Cardiac fibroblast (primary cell): ENCODE measurements at regions not wholly inside any gene's neighbourhood (a gene's known extent, or its start where the extent isn't known, plus 50 kb on each side); places are given as distances from the start of the nearest gene placed in this dataset.

Source experiments
- DNase-seq, 2 donors: peaks; one replicate each; pipeline versions ENCODE4 v3.0.0 to v3.0.0-alpha.2; 2010; ENCODE audit warnings: low read depth in 2 of 2
- H3K4me3 ChIP-seq, 2 donors: replicated peaks in 1 of 2; 1 replicate in 1 of 2; 2 replicates in 1 of 2; pipeline ENCODE4 v1.5.1; 2011; ENCODE audit warnings: low read depth in 2 of 2, low read length in 2 of 2, mild to moderate bottlenecking in 2 of 2, moderate library complexity in 1 of 2
- TF ChIP-seq, protein P1 (sequence below): IDR thresholded peaks from one replicate; pipeline ENCODE4 v1.5.1; 2011; ENCODE audit warnings: low read depth, mild to moderate bottlenecking, low read length, inconsistent platforms

DNA sequence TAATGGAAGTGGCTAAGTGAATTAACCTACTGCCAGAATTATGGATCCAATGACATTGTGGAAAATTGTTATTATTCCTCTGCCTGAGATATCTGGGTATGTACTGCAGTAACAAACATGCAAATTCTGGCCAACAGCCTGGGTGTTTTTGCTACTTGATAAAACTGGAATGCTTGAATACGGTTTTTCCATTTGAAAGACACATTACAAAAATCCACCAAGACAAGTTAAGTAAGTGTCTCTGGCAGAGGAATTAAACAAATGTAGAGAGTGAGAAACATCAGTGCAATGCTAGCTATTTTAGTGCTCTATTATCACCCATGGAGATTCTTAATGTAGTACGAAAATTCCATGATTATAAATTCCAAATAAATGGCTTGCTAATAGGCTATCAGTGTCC, 312.4 kb upstream of the MEIS1 start:
- DNase-seq: no peak
- no peak overlapping the region for H3K4me3 ChIP-seq

DNA sequence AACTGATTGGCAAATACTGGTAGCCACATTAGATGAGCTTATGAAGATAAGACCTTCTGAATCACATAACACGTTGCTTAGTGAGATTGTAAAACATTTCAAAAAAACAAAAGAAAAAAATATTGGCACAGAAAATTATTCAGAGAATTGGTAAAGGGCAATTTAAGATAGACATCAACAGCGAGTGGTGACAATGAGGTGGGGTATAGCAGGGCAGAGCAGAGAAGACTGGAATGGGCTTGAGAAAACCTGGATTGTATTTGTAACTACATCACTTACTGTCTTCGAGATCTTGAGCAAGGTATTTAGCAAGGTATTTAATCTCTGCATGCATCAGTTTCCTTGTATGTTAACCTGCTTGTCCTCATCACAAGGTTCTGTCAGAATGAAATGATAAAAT, 313.0 kb upstream of the MEIS1 start:
- H3K4me3 ChIP-seq: no peak overlapping the region
- no peak for DNase-seq
- TF ChIP-seq, protein P1, sequence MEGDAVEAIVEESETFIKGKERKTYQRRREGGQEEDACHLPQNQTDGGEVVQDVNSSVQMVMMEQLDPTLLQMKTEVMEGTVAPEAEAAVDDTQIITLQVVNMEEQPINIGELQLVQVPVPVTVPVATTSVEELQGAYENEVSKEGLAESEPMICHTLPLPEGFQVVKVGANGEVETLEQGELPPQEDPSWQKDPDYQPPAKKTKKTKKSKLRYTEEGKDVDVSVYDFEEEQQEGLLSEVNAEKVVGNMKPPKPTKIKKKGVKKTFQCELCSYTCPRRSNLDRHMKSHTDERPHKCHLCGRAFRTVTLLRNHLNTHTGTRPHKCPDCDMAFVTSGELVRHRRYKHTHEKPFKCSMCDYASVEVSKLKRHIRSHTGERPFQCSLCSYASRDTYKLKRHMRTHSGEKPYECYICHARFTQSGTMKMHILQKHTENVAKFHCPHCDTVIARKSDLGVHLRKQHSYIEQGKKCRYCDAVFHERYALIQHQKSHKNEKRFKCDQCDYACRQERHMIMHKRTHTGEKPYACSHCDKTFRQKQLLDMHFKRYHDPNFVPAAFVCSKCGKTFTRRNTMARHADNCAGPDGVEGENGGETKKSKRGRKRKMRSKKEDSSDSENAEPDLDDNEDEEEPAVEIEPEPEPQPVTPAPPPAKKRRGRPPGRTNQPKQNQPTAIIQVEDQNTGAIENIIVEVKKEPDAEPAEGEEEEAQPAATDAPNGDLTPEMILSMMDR: no peak

More for the DNA sequence above, 312.4 kb upstream of the MEIS1 start:
- TF ChIP-seq, protein P1: no peak

DNA sequence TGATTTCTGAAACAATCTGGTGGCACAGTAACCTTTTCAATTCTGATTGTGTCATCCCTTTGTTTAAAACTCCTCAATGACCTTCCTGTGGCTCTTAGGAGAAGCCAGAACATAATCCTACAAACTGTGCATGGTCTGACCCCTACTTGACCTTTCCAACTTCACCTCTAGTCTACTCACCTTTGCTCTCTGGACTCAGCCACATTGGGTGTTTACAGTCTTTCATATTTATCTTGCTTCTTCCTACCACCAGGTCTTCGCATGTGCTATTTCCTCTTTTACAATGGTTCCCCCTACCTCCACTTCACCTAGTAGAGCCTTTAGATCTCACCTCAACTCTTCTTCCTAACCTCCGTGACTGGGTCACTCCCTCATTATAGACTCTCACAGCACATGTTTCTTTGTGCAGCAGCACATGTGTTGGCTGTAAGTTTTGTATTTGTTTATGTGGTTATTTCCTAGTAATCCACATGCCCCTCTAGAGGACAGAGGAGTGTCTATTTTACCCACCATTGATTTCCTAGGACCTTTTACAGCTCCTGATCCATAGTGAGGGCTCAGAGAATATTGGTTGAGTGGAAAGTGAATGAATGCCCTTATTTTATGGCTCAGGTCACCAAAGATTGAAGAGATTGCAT, 320.8 kb upstream of the MEIS1 start:
- no peak overlapping the region for H3K4me3 ChIP-seq
- no peak for DNase-seq
- TF ChIP-seq, protein P1: no peak

DNA sequence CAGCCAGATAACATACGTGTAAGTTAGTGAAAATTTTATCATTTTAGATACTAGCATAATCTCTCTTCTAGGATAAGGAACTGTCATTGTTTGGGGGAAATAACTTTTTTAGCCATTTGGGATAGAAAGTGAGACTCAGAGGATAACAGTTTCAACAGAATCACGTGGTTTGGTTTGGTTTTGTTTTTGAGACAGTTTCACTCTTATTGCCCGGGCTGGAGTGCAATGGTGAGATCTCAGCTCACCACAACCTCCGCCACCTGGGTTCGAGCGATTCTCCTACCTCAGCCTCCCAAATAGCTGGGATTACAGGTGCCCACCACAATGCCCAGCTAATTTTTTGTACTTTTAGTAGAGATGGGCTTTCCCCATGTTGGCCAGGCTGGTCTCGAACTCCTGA, 323.2 kb upstream of the MEIS1 start:
- TF ChIP-seq, protein P1: no peak
- DNase-seq: no peak
- H3K4me3 ChIP-seq: no peak overlapping the region

DNA sequence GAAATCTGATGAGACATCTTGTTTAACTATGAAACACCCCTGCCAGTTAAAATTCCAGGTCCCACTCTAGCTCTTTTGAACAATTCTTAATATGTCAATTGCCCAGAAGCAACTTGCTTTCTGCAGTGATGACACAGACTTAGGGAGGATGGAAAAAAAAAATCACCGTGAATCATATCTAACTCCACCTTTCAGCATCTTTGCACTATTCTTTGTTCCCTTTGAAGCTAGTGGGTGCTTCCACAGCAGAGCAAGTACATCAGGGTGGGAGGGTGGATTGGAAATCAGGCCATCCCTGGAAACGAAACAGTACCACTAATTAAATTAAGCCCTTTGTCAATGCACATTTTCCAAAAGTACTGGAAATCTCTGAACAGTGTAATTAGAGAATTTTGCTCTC, 324.3 kb upstream of the MEIS1 start:
- no peak overlapping the region for H3K4me3 ChIP-seq
- TF ChIP-seq, protein P1: no peak
- no peak for DNase-seq

DNA sequence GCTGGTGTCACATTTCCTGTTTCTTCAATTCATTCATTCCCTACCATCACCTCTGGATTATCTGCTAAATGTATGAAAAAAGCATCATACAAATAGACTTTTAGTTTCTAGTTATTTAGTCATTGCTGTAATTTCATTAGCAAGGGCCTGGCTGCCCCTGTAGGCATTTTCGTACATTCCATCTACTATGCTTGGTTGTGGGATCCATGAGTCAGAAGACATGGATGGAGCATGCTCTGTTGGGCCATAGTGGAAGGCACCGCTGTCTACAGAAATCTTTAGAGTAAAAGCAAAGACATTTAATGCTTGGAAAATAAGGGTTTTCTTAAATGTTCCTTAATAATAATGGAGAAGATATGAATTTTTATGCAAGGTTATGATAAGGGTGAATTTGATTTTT, 324.8 kb upstream of the MEIS1 start:
- TF ChIP-seq, protein P1: no peak
- H3K4me3 ChIP-seq: no peak overlapping the region
- DNase-seq: no peak

DNA sequence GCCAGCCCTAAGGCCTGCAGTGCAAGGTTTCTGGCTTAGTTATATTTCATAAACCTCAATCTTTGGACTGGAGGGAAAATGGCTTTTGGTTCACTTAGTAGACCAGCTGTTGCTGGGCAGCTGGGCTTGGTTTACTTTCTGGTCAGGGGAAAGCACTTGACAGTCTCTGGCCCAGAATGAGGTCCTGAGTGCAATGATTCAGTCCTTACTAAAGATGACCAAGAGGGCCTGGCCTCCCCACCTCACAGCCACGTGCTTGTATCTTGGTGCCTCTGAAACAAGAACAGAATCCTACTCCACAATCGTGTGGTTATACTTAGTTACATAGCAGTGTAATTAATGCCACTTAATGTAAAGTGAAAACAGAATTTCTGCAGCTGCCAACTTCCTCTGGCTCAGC, 325.5 kb upstream of the MEIS1 start:
- TF ChIP-seq, protein P1: no peak
- DNase-seq: no peak

More for the DNA sequence above, 325.5 kb upstream of the MEIS1 start:
- no peak overlapping the region for H3K4me3 ChIP-seq
